ENCODE measurements at regions not wholly inside any gene's neighbourhood (a gene's known extent, or its start where the extent isn't known, plus 50 kb on each side); places are given as distances from the start of the nearest gene placed in this dataset.

GRCh38 chr6:113686049-113686448 lies 171.1 kb upstream of the MARCKS start:
- no peak for TF ChIP-seq POLR2A (IDR thresholded peaks at IDR 0.05)
- TF ChIP-seq CTCF (IDR thresholded peaks at IDR 0.05), result no peak

All from esophagus squamous epithelium (tissue), 4 donors.